ENCODE measurements at regions not wholly inside any gene's neighbourhood (a gene's known extent, or its start where the extent isn't known, plus 50 kb on each side); places are given as distances from the start of the nearest gene placed in this dataset.

DNA sequence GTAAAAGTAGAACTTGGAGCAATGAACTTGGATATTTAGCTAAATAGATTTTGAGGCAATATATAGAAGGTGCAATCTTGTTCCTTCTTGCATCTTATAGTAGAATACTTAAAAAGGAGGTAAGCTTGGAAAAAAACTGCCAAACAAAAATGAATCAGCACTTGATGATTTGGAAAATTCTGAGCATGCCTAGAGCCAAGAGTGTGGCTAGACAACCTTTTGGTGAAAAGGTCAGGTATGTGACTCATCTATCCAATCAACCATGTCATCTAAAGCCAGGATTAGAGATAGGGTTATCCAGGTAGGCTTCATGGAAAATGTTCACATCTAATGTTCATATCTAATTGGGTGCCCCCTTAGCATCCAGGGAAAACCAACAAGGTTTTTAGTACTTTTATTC is 515.0 kb downstream of the COL11A1 start:
- H3K4me3 ChIP-seq (ENCODE audit: low read depth, low read length), result no peak overlapping the region
- TF ChIP-seq MAX (IDR thresholded peaks at IDR 0.05; ENCODE audit: low read depth, low read length) (no peak), MYC (IDR thresholded peaks at IDR 0.05; ENCODE audit: low read depth, low read length) (no peak), POLR2A (IDR thresholded peaks at IDR 0.05; ENCODE audit: extremely low read depth, insufficient read length) (no peak)
- TF ChIP-seq, protein P1, sequence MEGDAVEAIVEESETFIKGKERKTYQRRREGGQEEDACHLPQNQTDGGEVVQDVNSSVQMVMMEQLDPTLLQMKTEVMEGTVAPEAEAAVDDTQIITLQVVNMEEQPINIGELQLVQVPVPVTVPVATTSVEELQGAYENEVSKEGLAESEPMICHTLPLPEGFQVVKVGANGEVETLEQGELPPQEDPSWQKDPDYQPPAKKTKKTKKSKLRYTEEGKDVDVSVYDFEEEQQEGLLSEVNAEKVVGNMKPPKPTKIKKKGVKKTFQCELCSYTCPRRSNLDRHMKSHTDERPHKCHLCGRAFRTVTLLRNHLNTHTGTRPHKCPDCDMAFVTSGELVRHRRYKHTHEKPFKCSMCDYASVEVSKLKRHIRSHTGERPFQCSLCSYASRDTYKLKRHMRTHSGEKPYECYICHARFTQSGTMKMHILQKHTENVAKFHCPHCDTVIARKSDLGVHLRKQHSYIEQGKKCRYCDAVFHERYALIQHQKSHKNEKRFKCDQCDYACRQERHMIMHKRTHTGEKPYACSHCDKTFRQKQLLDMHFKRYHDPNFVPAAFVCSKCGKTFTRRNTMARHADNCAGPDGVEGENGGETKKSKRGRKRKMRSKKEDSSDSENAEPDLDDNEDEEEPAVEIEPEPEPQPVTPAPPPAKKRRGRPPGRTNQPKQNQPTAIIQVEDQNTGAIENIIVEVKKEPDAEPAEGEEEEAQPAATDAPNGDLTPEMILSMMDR (IDR thresholded peaks at IDR 0.05; ENCODE audit: low read depth, low read length), result no peak
- DNase-seq (ENCODE audit: low read depth), result no peak

GRCh38 chr1:102588536-102588935 is 519.8 kb downstream of the COL11A1 start:
- DNase-seq (ENCODE audit: low read depth), result no peak
- TF ChIP-seq POLR2A (IDR thresholded peaks at IDR 0.05; ENCODE audit: extremely low read depth, insufficient read length) (no peak), MAX (IDR thresholded peaks at IDR 0.05; ENCODE audit: low read depth, low read length) (no peak), MYC (IDR thresholded peaks at IDR 0.05; ENCODE audit: low read depth, low read length) (no peak)
- TF ChIP-seq, protein P1 (IDR thresholded peaks at IDR 0.05; ENCODE audit: low read depth, low read length), result no peak
- H3K4me3 ChIP-seq (ENCODE audit: low read depth, low read length), result no peak overlapping the region

GRCh38 chr1:102586022-102586421 is 522.3 kb downstream of the COL11A1 start:
- TF ChIP-seq MYC (IDR thresholded peaks at IDR 0.05; ENCODE audit: low read depth, low read length) (no peak), MAX (IDR thresholded peaks at IDR 0.05; ENCODE audit: low read depth, low read length) (no peak), POLR2A (IDR thresholded peaks at IDR 0.05; ENCODE audit: extremely low read depth, insufficient read length) (no peak)
- TF ChIP-seq, protein P1 (IDR thresholded peaks at IDR 0.05; ENCODE audit: low read depth, low read length), result no peak
- DNase-seq (ENCODE audit: low read depth), result no peak
- no peak overlapping the region for H3K4me3 ChIP-seq (ENCODE audit: low read depth, low read length)

DNA sequence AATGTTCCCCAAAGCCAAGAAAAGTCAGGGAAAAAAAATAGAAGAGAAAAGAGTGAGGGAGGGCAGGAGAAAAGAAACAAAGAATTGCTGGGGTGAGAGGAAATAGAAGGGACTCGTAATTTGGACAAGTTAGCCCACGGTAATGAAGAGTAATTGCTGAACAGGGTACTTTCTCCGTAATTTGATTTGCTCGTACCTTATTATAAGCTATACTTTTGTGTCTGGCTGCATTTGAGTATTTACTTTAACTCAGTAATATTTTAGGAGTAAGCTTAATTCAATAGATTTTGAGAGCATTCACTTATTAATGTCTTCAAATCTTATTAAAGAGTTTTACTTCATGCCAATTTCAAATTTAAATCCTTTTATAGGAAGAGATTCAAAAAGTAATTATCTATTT is 527.5 kb downstream of the COL11A1 start:
- H3K4me3 ChIP-seq (ENCODE audit: low read depth, low read length), result no peak overlapping the region

DNA sequence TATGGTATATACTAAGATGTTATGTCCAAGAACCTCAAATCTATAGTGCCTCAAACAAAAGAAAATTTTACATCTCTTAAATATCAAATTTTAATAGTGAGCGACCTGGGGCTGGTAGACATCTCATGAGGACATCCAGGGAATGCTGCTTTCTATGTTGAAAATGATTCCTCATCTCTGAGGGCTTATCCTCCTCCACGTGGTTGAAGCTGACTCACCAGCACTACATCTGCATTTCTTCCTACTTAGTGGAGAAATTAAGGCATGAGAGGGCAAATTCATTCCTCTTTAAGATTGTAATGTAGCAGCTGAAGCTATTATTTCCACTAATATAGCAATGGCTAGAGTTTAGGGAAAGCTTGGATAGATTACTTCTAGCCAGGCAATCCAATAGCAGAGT is 529.5 kb downstream of the COL11A1 start:
- H3K4me3 ChIP-seq (ENCODE audit: low read depth, low read length), result no peak overlapping the region
- TF ChIP-seq MAX (IDR thresholded peaks at IDR 0.05; ENCODE audit: low read depth, low read length) (no peak), MYC (IDR thresholded peaks at IDR 0.05; ENCODE audit: low read depth, low read length) (no peak), POLR2A (IDR thresholded peaks at IDR 0.05; ENCODE audit: extremely low read depth, insufficient read length) (no peak)
- TF ChIP-seq, protein P1 (IDR thresholded peaks at IDR 0.05; ENCODE audit: low read depth, low read length), result no peak
- no peak for DNase-seq (ENCODE audit: low read depth)

More for the DNA sequence above, 527.5 kb downstream of the COL11A1 start:
- TF ChIP-seq MAX (IDR thresholded peaks at IDR 0.05; ENCODE audit: low read depth, low read length) (no peak), POLR2A (IDR thresholded peaks at IDR 0.05; ENCODE audit: extremely low read depth, insufficient read length) (no peak), MYC (IDR thresholded peaks at IDR 0.05; ENCODE audit: low read depth, low read length) (no peak)
- TF ChIP-seq, protein P1 (IDR thresholded peaks at IDR 0.05; ENCODE audit: low read depth, low read length), result no peak
- no peak for DNase-seq (ENCODE audit: low read depth)

DNA sequence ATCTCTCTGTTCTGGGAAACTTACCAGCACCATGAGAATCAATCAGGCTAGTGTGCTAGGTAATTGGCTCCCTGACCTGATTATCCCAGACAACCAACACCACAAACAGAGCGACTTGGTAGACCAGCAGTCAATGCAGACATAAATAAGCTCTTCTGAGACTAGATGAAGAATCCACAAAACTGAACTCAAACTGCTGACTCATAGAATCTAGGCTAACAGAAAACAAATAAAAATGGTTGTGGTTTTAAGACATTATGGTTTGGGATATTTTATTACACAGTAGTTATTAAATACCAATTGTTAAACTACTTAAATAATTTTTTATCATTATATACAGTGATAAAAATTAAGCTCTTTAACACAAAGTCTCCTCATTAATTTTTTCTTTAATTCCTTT is 535.7 kb downstream of the COL11A1 start:
- no peak for DNase-seq (ENCODE audit: low read depth)
- TF ChIP-seq MAX (IDR thresholded peaks at IDR 0.05; ENCODE audit: low read depth, low read length) (no peak), MYC (IDR thresholded peaks at IDR 0.05; ENCODE audit: low read depth, low read length) (no peak), POLR2A (IDR thresholded peaks at IDR 0.05; ENCODE audit: extremely low read depth, insufficient read length) (no peak)
- TF ChIP-seq, protein P1 (IDR thresholded peaks at IDR 0.05; ENCODE audit: low read depth, low read length), result no peak
- H3K4me3 ChIP-seq (ENCODE audit: low read depth, low read length), result no peak overlapping the region

Measured in NB4 (cell line).